ENCODE measurements at regions not wholly inside any gene's neighbourhood (a gene's known extent, or its start where the extent isn't known, plus 50 kb on each side); places are given as distances from the start of the nearest gene placed in this dataset.
A peak's percentile ranks its signal among the peaks of the same experiment; 100 is the strongest.

GRCh38 chr4:11636551-11636950, 207.9 kb upstream of the HS3ST1 start:
- TF ChIP-seq, protein P1, sequence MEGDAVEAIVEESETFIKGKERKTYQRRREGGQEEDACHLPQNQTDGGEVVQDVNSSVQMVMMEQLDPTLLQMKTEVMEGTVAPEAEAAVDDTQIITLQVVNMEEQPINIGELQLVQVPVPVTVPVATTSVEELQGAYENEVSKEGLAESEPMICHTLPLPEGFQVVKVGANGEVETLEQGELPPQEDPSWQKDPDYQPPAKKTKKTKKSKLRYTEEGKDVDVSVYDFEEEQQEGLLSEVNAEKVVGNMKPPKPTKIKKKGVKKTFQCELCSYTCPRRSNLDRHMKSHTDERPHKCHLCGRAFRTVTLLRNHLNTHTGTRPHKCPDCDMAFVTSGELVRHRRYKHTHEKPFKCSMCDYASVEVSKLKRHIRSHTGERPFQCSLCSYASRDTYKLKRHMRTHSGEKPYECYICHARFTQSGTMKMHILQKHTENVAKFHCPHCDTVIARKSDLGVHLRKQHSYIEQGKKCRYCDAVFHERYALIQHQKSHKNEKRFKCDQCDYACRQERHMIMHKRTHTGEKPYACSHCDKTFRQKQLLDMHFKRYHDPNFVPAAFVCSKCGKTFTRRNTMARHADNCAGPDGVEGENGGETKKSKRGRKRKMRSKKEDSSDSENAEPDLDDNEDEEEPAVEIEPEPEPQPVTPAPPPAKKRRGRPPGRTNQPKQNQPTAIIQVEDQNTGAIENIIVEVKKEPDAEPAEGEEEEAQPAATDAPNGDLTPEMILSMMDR (IDR thresholded peaks at IDR 0.05; ENCODE audit: control insufficient read depth, insufficient read depth, low read depth, low read length, missing control alignments): no peak
- no peak overlapping the region for H3K4me3 ChIP-seq (ENCODE audit: control insufficient read depth, low read depth, low read length)
- DNase-seq (ENCODE audit: low read depth): no peak

DNA sequence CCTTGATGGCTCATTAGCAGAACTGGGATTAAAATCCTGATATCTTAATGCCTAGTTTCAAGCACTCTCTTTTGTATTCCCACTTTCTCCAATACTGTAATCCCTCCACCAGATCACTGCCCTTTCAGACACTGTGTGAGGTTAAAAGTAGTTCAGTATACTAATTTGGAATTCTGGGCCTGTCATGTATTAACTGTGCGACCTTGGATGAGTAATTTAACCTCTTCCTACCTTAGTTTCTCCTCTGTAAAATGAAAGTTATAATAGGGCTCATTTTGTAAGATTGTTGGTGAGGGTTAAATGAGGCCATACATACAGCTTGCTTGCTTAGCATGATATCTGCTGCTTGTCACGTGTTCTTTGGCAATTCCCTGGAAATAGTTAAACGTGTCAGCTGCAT, 207.3 kb upstream of the HS3ST1 start:
- no peak overlapping the region for H3K4me3 ChIP-seq (ENCODE audit: control insufficient read depth, low read depth, low read length)
- no peak for DNase-seq (ENCODE audit: low read depth)
- TF ChIP-seq, protein P1 (IDR thresholded peaks at IDR 0.05; ENCODE audit: control insufficient read depth, insufficient read depth, low read depth, low read length, missing control alignments): no peak

DNA sequence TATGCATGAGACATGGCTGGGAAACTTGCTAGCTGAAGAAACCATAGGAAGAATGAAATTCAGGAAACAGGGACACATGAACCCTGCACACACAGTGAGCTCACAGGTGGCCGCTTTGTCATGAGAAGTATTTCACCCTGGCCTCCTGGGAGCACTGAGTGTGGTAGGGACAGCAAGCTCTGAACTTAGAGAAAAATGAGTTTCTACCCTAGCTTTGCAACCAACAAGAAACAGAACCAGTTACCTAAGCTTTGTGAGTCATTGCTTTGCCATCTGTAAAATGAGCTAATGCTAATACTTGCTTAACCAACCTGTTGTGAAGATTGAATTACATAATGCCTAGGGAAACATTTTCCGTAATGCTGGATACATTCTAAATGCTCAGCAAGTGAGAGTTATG, 206.6 kb upstream of the HS3ST1 start:
- DNase-seq (ENCODE audit: low read depth): peak; percentile 16
- TF ChIP-seq, protein P1 (IDR thresholded peaks at IDR 0.05; ENCODE audit: control insufficient read depth, insufficient read depth, low read depth, low read length, missing control alignments): no peak

GRCh38 chr4:11634283-11634682, 205.6 kb upstream of the HS3ST1 start:
- no peak for DNase-seq (ENCODE audit: low read depth)
- no peak overlapping the region for H3K4me3 ChIP-seq (ENCODE audit: control insufficient read depth, low read depth, low read length)
- TF ChIP-seq, protein P1 (IDR thresholded peaks at IDR 0.05; ENCODE audit: control insufficient read depth, insufficient read depth, low read depth, low read length, missing control alignments): no peak

More for the DNA sequence above, 206.6 kb upstream of the HS3ST1 start:
- no peak overlapping the region for H3K4me3 ChIP-seq (ENCODE audit: control insufficient read depth, low read depth, low read length)

GRCh38 chr4:11633430-11633829, 204.7 kb upstream of the HS3ST1 start:
- no peak for DNase-seq (ENCODE audit: low read depth)
- H3K4me3 ChIP-seq (ENCODE audit: control insufficient read depth, low read depth, low read length): no peak overlapping the region
- TF ChIP-seq, protein P1 (IDR thresholded peaks at IDR 0.05; ENCODE audit: control insufficient read depth, insufficient read depth, low read depth, low read length, missing control alignments): no peak

GRCh38 chr4:11632483-11632882, 203.8 kb upstream of the HS3ST1 start:
- TF ChIP-seq, protein P1 (IDR thresholded peaks at IDR 0.05; ENCODE audit: control insufficient read depth, insufficient read depth, low read depth, low read length, missing control alignments): no peak
- no peak overlapping the region for H3K4me3 ChIP-seq (ENCODE audit: control insufficient read depth, low read depth, low read length)
- no peak for DNase-seq (ENCODE audit: low read depth)

DNA sequence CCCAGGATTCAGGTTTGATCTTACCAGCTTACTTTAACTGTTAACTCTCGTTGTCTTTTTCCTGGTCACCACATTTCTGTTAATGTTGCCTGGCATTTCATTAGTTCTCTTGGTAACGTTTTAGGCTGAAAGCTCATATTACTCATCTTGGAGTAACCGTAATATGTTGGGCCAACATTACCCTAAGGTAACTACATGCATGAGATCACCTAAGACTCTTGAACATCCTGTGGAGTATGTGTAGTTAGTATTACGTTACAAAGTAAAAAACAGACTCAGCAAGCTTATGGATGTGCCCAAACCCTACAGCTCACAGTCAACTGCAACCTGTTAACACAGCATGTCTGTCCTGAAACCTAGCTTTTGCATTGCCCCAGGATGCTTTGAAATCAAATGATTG, 203.3 kb upstream of the HS3ST1 start:
- DNase-seq (ENCODE audit: low read depth): no peak
- TF ChIP-seq, protein P1 (IDR thresholded peaks at IDR 0.05; ENCODE audit: control insufficient read depth, insufficient read depth, low read depth, low read length, missing control alignments): no peak
- no peak overlapping the region for H3K4me3 ChIP-seq (ENCODE audit: control insufficient read depth, low read depth, low read length)
